HepG2 (cell line): ENCODE measurements at regions not wholly inside any gene's neighbourhood (a gene's known extent, or its start where the extent isn't known, plus 50 kb on each side); places are given as distances from the start of the nearest gene placed in this dataset.

ENCODE experiments used
- ATAC-seq: fragments of 200-7000 bp; cut with Tn5 transposase; 3 replicates; pipeline ENCODE4 v1.9.1; 2020; ENCODE audit warnings: mild to moderate bottlenecking, moderate library complexity
- BruUV-seq: library from RNA; stranded (reverse); fragments of 400-500 nt; replicated peaks from 2 replicates; lab custom pipeline; 2021; lab: Mats Ljungman, UMichigan
- CTCF ChIA-PET: fragments of 300-600 bp; formaldehyde crosslinking; extraction: SDS; loops from one replicate; lab custom pipeline; 2021; ENCODE audit warnings: low total read pairs, inconsistent platforms, low intra/inter-chr PET ratio; lab: Yijun Ruan, JAX
- POLR2A ChIA-PET: fragments of 350-600 bp; sonication (Branson Sonifier 250); formaldehyde crosslinking; loops from one replicate; lab custom pipeline; 2020; ENCODE audit warnings: antibody characterized with exemption, inconsistent platforms; lab: Yijun Ruan, JAX
- DNase-seq: peaks from one replicate; pipeline ENCODE4 v3.0.0-alpha.2; 2015; ENCODE audit warnings: low spot score
- FAIRE-seq: peaks from 3 replicates; lab custom pipeline; 2011; peaks lifted over from hg19 to GRCh38; lab: Jason Lieb, UNC
- H2AFZ ChIP-seq: one replicate; pipeline ENCODE4 v1.6.1; 2011; ENCODE audit warnings: low read length, inconsistent platforms
- H3K27ac ChIP-seq: fragments of 300-600 bp; 3 replicates; pipeline ENCODE4 v1.8.0; 2011; ENCODE audit warnings: mixed run types, mild to moderate bottlenecking, mixed read lengths, low read length, inconsistent platforms; ENCODE audit not compliant: insufficient read depth; ENCODE audit errors: extremely low read length
- H3K27me3 ChIP-seq, 2 experiments: fragments of 200-600 bp in 1 of 2; 2 replicates in 1 of 2; 3 replicates in 1 of 2; pipeline versions ENCODE4 v1.6.0 to v1.8.0; 2011; ENCODE audit warnings: low read length in 2 of 2, mild to moderate bottlenecking in 2 of 2, moderate library complexity in 2 of 2, inconsistent platforms in 1 of 2; ENCODE audit not compliant: insufficient read depth in 2 of 2, control insufficient read depth in 1 of 2
- H3K36me3 ChIP-seq, 2 experiments: fragments of 200-600 bp in 1 of 2; replicated peaks in 1 of 2; 2 replicates in 1 of 2; 3 replicates in 1 of 2; pipeline versions ENCODE4 v1.5.1 to v1.8.0; 2011; ENCODE audit warnings: low read length in 2 of 2, inconsistent platforms in 1 of 2; ENCODE audit not compliant: insufficient read depth in 2 of 2, control insufficient read depth in 1 of 2
- H3K4me1 ChIP-seq: 2 replicates; pipeline ENCODE4 v1.5.1; 2012; ENCODE audit warnings: low read length, inconsistent platforms; ENCODE audit not compliant: insufficient read depth
- H3K4me2 ChIP-seq: 2 replicates; pipeline ENCODE4 v1.6.0; 2011; ENCODE audit warnings: low read depth, low read length, inconsistent platforms
- H3K4me3 ChIP-seq, 3 experiments: fragments of 200-600 bp in 1 of 3; sonication (generic), shearing (Covaris generic) in 1 of 3; replicated peaks in 1 of 3; 2 replicates each; pipeline ENCODE4 v1.5.1; 2011 to 2016; ENCODE audit warnings: low read length in 3 of 3, inconsistent platforms in 2 of 3, low read depth in 2 of 3, mild to moderate bottlenecking in 2 of 3, control low read depth in 1 of 3, mixed read lengths in 1 of 3; ENCODE audit not compliant: insufficient read depth in 1 of 3
- H3K79me2 ChIP-seq: one replicate; pipeline ENCODE4 v1.6.1; 2011; ENCODE audit warnings: low read length, inconsistent platforms; ENCODE audit not compliant: insufficient read depth
- H3K9ac ChIP-seq: 2 replicates; pipeline ENCODE4 v1.6.0; 2011; ENCODE audit warnings: mild to moderate bottlenecking, low read depth, low read length, inconsistent platforms; ENCODE audit not compliant: insufficient read depth
- H3K9me3 ChIP-seq: 2 replicates; pipeline ENCODE4 v1.5.1; 2012; ENCODE audit warnings: mild to moderate bottlenecking, low read length
- H4K20me1 ChIP-seq: 2 replicates; pipeline ENCODE4 v1.6.0; 2011; ENCODE audit warnings: inconsistent platforms, mild to moderate bottlenecking, low read length, moderate library complexity; ENCODE audit not compliant: insufficient read depth
- CEBPB ChIP-seq: IDR thresholded peaks from 2 replicates; pipeline ENCODE4 v1.6.1; 2011; ENCODE audit warnings: low read depth, low read length, improper control_type of control experiment, borderline replicate concordance
- DR1 ChIP-seq: sonication (generic); formaldehyde crosslinking; IDR thresholded peaks from 2 replicates; pipeline ENCODE4 v1.8.0; 2021; ENCODE audit warnings: mild to moderate bottlenecking, missing genetic modification reagents, inconsistent platforms
- DRAP1 ChIP-seq: IDR thresholded peaks from 2 replicates; pipeline ENCODE4 v1.6.1; 2016; ENCODE audit warnings: missing genetic modification reagents, missing compliant biosample characterization
- EHMT2 ChIP-seq: fragments of 200-600 bp; sonication (generic); IDR thresholded peaks from 2 replicates; pipeline ENCODE4 v1.7.0; 2017; ENCODE audit warnings: antibody characterized with exemption, low read depth, low read length, borderline replicate concordance
- HNF1A ChIP-seq, 2 experiments: sonication (generic) in 1 of 2; formaldehyde crosslinking in 1 of 2; IDR thresholded peaks; 2 replicates each; pipeline versions ENCODE4 v1.4.0 to v1.6.1; 2016 to 2020; ENCODE audit warnings: borderline replicate concordance in 1 of 2, low read depth in 1 of 2, mild to moderate bottlenecking in 1 of 2, missing genetic modification reagents in 1 of 2
- MBNL3 ChIP-seq: fragments of 250-450 bp; sonication (Bioruptor Pico); conservative IDR thresholded peaks from 2 replicates; pipeline ENCODE4 v1.8.0; 2022; ENCODE audit warnings: mild to moderate bottlenecking, inconsistent platforms
- NR2F2 ChIP-seq: IDR thresholded peaks from 2 replicates; pipeline ENCODE4 v1.6.1; 2012; ENCODE audit warnings: low read depth, inconsistent platforms, borderline replicate concordance
- POLR2AphosphoS2 ChIP-seq: IDR thresholded peaks from 2 replicates; pipeline ENCODE4 v1.6.1; 2011; ENCODE audit warnings: low read depth, low read length, improper control_type of control experiment
- RELA ChIP-seq: sonication (generic); formaldehyde crosslinking; IDR thresholded peaks from 2 replicates; pipeline ENCODE4 v1.4.0; 2020; ENCODE audit warnings: missing genetic modification reagents
- SAP130 ChIP-seq: IDR thresholded peaks from 2 replicates; pipeline ENCODE4 v1.6.1; 2016; ENCODE audit warnings: low read depth
- SPEN ChIP-seq: sonication (generic); formaldehyde crosslinking; IDR thresholded peaks from 2 replicates; pipeline ENCODE4 v1.5.1; 2020; ENCODE audit warnings: low read depth, mild to moderate bottlenecking, missing genetic modification reagents
- ZNF605 ChIP-seq: sonication (generic); formaldehyde crosslinking; IDR thresholded peaks from 2 replicates; pipeline ENCODE4 v1.8.0; 2022; ENCODE audit warnings: mild to moderate bottlenecking, missing genetic modification reagents
- ZNF678 ChIP-seq: sonication (generic); formaldehyde crosslinking; IDR thresholded peaks from 2 replicates; pipeline ENCODE4 v1.4.0; 2020; ENCODE audit warnings: mild to moderate bottlenecking, missing genetic modification reagents
- ZNF720 ChIP-seq: sonication (generic); formaldehyde crosslinking; IDR thresholded peaks from 2 replicates; pipeline ENCODE4 v1.4.0; 2020; ENCODE audit warnings: missing genetic modification reagents
- WGBS: methylation state at CpG from one replicate; pipeline ENCODE4 v1.1.6; 2017; ENCODE audit warnings: low lambda C conversion rate; 5-methylcytosine and 5-hydroxymethylcytosine counted together
- in situ Hi-C: cut with HindIII; loops from 2 replicates; pipeline ENCODE4 v1.10.0; 2017; ENCODE audit warnings: low pct_unique_long_range_greater_than_20kb; ENCODE audit not compliant: extremely low pct_ligation_motif_present
- intact Hi-C: fragments of 100-400 bp; cut with micrococcal nuclease; formaldehyde crosslinking; loops from one replicate; pipeline ENCODE4 v1.10.0; 2022; ENCODE audit not compliant: unreplicated experiment
- TF ChIP-seq, protein P1 (sequence below): sonication (generic); formaldehyde crosslinking; IDR thresholded peaks from 2 replicates; pipeline ENCODE4 v1.8.1; 2023; ENCODE audit warnings: missing genetic modification reagents, mild to moderate bottlenecking, borderline replicate concordance
- TF ChIP-seq, protein P2 (sequence below): sonication (generic); formaldehyde crosslinking; IDR thresholded peaks from 2 replicates; pipeline ENCODE4 v1.4.0; 2020; ENCODE audit warnings: missing genetic modification reagents

DNA sequence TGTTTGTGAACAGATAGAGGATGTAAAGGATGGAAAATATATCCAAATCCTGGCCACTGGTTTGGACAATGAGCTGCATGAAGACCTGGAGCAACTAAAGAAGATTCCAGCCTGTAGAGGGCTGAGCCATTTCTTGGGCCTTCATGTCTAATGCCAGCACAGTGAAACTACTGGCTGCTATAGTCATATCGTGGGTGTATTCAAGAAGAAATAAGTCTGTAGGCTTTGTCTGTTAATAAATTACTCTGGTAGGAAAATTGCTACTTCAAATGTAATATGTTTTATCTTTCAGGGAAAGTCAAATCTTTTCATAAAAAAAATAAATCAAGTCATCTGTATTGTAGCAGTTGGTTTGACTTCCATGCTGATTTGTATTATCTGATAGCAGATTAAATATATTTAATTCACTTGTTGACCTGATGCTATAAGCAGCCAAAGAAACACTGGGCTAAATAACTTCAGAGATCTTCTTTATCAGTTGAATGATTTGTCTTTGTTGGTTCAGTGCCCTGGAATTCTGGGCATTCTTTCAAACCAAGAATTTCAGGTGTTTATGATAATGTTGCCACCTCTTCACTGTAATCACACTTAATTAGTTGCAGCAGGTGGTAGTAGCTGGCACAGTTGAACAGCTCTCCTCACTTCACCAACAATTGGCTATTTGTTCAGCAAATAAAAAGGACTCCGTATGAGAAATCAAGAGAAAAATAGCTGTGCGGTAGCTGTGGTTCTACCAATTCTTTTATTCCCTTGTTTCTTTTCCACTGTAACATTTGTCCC is 1109.5 kb downstream of the NSUN3 start:
- H3K79me2 ChIP-seq = no peaks in the 10 kb centered on the region
- 3% methylated on average over 3 of the region's 3 CpGs for WGBS
- H4K20me1 ChIP-seq = no peaks in the 10 kb centered on the region
- BruUV-seq = no TSS peak
- DNase-seq = no peak
- CTCF ChIA-PET = no interaction called here
- ATAC-seq = peak; percentile 28; the same call in 1 of the 3 replicates
- no peak overlapping the region for H3K27ac ChIP-seq
- no peak overlapping the region for H2AFZ ChIP-seq
- no peak for FAIRE-seq
- H3K4me1 ChIP-seq = no peaks in the 10 kb centered on the region
- H3K9ac ChIP-seq = no peak overlapping the region
- POLR2A ChIA-PET = no interaction called here
- no peaks in the 10 kb centered on the region for H3K9me3 ChIP-seq
- intact Hi-C loops = no loop called here
- H3K4me3 ChIP-seq = no peak overlapping the region
- in situ Hi-C loops = no loop called here
- H3K4me2 ChIP-seq = no peak overlapping the region
- H3K36me3 ChIP-seq = no peaks in the 10 kb centered on the region
- no peaks in the 10 kb centered on the region for H3K27me3 ChIP-seq
- TF ChIP-seq, protein P1, sequence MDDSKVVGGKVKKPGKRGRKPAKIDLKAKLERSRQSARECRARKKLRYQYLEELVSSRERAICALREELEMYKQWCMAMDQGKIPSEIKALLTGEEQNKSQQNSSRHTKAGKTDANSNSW (CRISPR knock-in tag) = no peak
- TF ChIP-seq NR2F2 (no peak), MBNL3 (CRISPR knock-in tag) (no peak), EHMT2 (no peak), HNF1A (IDR thresholded peaks at IDR 0.05; ENCODE audit: low read depth) (no peak), HNF1A (CRISPR knock-in tag; IDR thresholded peaks at IDR 0.05; ENCODE audit: borderline replicate concordance) (no peak), SPEN (CRISPR knock-in tag) (no peak), DRAP1 (no peak), ZNF720 (CRISPR knock-in tag) (no peak), CEBPB (no peak), DR1 (no peak), POLR2AphosphoS2 (no peak), RELA (CRISPR knock-in tag) (no peak), ZNF605 (CRISPR knock-in tag) (no peak), ZNF678 (no peak), SAP130 (CRISPR knock-in tag) (no peak)
- TF ChIP-seq, protein P2, sequence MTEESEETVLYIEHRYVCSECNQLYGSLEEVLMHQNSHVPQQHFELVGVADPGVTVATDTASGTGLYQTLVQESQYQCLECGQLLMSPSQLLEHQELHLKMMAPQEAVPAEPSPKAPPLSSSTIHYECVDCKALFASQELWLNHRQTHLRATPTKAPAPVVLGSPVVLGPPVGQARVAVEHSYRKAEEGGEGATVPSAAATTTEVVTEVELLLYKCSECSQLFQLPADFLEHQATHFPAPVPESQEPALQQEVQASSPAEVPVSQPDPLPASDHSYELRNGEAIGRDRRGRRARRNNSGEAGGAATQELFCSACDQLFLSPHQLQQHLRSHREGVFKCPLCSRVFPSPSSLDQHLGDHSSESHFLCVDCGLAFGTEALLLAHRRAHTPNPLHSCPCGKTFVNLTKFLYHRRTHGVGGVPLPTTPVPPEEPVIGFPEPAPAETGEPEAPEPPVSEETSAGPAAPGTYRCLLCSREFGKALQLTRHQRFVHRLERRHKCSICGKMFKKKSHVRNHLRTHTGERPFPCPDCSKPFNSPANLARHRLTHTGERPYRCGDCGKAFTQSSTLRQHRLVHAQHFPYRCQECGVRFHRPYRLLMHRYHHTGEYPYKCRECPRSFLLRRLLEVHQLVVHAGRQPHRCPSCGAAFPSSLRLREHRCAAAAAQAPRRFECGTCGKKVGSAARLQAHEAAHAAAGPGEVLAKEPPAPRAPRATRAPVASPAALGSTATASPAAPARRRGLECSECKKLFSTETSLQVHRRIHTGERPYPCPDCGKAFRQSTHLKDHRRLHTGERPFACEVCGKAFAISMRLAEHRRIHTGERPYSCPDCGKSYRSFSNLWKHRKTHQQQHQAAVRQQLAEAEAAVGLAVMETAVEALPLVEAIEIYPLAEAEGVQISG (CRISPR knock-in tag) = no peak
